SU-DHL-6 (cell line): ENCODE measurements at regions not wholly inside any gene's neighbourhood (a gene's known extent, or its start where the extent isn't known, plus 50 kb on each side); places are given as distances from the start of the nearest gene placed in this dataset.

Source experiments
- EZH2phosphoT487 ChIP-seq: fragments of 200-600 bp; sonication (generic), shearing (Covaris generic); conservative IDR thresholded peaks from 2 replicates; pipeline ENCODE4 v1.6.1; 2018; ENCODE audit warnings: mild to moderate bottlenecking, antibody characterized with exemption, low read length, moderate library complexity, mixed read lengths
- TF ChIP-seq, protein P1 (sequence below): fragments of 200-600 bp; sonication (generic); IDR thresholded peaks from one replicate; pipeline ENCODE4 v1.5.1; 2017; ENCODE audit warnings: antibody characterized with exemption, mild to moderate bottlenecking, low read length, moderate library complexity; ENCODE audit not compliant: insufficient read depth, poor library complexity, severe bottlenecking

DNA sequence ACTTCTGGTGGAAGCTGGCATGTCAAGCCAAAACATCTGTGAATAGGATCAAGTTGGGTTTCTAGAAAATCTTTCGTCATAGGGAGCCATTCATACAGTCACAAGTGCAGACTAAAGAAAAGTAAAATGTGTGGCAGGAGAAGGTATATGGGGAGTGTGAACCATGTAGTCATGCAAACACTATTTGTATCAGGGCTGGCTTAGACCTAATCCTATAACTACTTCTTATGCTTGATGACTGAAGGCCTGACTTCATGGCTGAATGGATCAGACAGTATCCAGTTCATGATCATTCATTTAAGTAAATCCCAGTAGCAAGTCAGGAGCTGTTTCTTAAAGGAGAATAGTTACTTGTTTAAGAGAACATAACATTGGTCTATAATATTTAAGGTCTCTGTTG lies 63.8 kb upstream of the DAPK1 start:
- TF ChIP-seq, protein P1, sequence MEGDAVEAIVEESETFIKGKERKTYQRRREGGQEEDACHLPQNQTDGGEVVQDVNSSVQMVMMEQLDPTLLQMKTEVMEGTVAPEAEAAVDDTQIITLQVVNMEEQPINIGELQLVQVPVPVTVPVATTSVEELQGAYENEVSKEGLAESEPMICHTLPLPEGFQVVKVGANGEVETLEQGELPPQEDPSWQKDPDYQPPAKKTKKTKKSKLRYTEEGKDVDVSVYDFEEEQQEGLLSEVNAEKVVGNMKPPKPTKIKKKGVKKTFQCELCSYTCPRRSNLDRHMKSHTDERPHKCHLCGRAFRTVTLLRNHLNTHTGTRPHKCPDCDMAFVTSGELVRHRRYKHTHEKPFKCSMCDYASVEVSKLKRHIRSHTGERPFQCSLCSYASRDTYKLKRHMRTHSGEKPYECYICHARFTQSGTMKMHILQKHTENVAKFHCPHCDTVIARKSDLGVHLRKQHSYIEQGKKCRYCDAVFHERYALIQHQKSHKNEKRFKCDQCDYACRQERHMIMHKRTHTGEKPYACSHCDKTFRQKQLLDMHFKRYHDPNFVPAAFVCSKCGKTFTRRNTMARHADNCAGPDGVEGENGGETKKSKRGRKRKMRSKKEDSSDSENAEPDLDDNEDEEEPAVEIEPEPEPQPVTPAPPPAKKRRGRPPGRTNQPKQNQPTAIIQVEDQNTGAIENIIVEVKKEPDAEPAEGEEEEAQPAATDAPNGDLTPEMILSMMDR: no peak
- no peak for TF ChIP-seq EZH2phosphoT487
